Upper lobe of left lung (tissue), 4 donors: ENCODE measurements at regions not wholly inside any gene's neighbourhood (a gene's known extent, or its start where the extent isn't known, plus 50 kb on each side); places are given as distances from the start of the nearest gene placed in this dataset.

Experiments
- POLR2A ChIP-seq, 4 donors: fragments of 450-650 bp; IDR thresholded peaks; one replicate each; pipeline ENCODE4 v1.5.1; 2016 to 2017; ENCODE audit warnings: antibody characterized with exemption in 4 of 4, mild to moderate bottlenecking in 2 of 4
- POLR2AphosphoS5 ChIP-seq, 2 donors: sonication (generic); formaldehyde crosslinking; IDR thresholded peaks; one replicate each; pipeline ENCODE4 v1.5.1; 2017; ENCODE audit warnings: antibody characterized with exemption in 2 of 2
- TF ChIP-seq, protein P1 (sequence below), 6 experiments: fragments of 450-650 bp in 4 of 6; fragments of 200-600 bp in 2 of 6; sonication (generic) in 2 of 6; IDR thresholded peaks; one replicate each; pipeline ENCODE4 v1.5.1; 2016 to 2019; ENCODE audit warnings: antibody characterized with exemption in 6 of 6

DNA sequence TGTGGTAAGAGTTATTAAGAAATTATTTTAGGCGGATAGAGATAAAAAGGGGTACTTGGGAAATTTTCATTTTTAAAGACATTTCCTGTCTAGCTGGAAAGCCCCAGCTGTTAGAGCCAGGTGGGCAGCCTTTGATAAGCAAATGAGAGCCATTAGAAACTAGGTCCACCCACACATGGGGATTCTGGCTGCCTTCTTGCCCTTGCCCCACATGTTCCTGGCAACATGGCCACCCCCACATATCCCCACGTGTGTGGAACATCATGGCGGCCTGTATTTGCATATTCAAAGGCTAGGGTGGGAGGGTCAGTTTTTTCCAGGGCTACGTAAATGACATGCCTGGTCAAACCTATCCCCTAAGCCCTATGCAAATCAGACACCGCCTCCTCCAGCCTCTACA, 1382.1 kb downstream of the AACS start:
- TF ChIP-seq, protein P1, sequence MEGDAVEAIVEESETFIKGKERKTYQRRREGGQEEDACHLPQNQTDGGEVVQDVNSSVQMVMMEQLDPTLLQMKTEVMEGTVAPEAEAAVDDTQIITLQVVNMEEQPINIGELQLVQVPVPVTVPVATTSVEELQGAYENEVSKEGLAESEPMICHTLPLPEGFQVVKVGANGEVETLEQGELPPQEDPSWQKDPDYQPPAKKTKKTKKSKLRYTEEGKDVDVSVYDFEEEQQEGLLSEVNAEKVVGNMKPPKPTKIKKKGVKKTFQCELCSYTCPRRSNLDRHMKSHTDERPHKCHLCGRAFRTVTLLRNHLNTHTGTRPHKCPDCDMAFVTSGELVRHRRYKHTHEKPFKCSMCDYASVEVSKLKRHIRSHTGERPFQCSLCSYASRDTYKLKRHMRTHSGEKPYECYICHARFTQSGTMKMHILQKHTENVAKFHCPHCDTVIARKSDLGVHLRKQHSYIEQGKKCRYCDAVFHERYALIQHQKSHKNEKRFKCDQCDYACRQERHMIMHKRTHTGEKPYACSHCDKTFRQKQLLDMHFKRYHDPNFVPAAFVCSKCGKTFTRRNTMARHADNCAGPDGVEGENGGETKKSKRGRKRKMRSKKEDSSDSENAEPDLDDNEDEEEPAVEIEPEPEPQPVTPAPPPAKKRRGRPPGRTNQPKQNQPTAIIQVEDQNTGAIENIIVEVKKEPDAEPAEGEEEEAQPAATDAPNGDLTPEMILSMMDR (IDR thresholded peaks at IDR 0.05) = no peak
- TF ChIP-seq POLR2A (IDR thresholded peaks at IDR 0.05) (no peak), POLR2AphosphoS5 (IDR thresholded peaks at IDR 0.05) (no peak)
